Choroid plexus epithelial cell (primary cell): ENCODE measurements at regions not wholly inside any gene's neighbourhood (a gene's known extent, or its start where the extent isn't known, plus 50 kb on each side); places are given as distances from the start of the nearest gene placed in this dataset.

Experiments
- DNase-seq: peaks from one replicate; pipeline ENCODE4 v3.0.0-alpha.2; 2010; ENCODE audit warnings: low read depth
- H3K4me3 ChIP-seq: 2 replicates; pipeline ENCODE4 v1.5.1; 2011; ENCODE audit warnings: low read depth, mild to moderate bottlenecking, control low read depth, low read length, moderate library complexity
- TF ChIP-seq, protein P1 (sequence below): conservative IDR thresholded peaks from 2 replicates; pipeline ENCODE4 v1.5.1; 2011; ENCODE audit warnings: low read depth, mild to moderate bottlenecking, control low read depth, inconsistent platforms, low read length, moderate library complexity

DNA sequence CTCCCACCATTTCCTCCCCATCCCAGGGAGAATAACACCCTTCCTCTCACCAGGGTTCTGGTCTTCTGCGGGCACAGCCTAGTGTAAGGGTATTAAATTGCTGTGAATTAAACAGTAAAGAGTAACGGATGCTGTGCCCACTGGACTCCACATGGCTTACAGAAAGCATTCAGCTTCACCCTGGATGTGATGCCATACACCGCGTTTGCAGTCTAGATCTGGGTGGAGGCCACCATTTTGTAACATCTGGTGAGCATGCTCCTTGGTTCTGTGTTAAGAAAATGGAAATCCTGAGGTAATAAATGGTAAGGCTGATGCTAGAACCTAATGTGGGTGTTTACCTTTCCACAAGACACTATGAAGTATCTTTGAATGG lies 331.8 kb upstream of the B3GAT1 start:
- H3K4me3 ChIP-seq: no peak overlapping the region
- DNase-seq: no peak
- TF ChIP-seq, protein P1, sequence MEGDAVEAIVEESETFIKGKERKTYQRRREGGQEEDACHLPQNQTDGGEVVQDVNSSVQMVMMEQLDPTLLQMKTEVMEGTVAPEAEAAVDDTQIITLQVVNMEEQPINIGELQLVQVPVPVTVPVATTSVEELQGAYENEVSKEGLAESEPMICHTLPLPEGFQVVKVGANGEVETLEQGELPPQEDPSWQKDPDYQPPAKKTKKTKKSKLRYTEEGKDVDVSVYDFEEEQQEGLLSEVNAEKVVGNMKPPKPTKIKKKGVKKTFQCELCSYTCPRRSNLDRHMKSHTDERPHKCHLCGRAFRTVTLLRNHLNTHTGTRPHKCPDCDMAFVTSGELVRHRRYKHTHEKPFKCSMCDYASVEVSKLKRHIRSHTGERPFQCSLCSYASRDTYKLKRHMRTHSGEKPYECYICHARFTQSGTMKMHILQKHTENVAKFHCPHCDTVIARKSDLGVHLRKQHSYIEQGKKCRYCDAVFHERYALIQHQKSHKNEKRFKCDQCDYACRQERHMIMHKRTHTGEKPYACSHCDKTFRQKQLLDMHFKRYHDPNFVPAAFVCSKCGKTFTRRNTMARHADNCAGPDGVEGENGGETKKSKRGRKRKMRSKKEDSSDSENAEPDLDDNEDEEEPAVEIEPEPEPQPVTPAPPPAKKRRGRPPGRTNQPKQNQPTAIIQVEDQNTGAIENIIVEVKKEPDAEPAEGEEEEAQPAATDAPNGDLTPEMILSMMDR: no peak

DNA sequence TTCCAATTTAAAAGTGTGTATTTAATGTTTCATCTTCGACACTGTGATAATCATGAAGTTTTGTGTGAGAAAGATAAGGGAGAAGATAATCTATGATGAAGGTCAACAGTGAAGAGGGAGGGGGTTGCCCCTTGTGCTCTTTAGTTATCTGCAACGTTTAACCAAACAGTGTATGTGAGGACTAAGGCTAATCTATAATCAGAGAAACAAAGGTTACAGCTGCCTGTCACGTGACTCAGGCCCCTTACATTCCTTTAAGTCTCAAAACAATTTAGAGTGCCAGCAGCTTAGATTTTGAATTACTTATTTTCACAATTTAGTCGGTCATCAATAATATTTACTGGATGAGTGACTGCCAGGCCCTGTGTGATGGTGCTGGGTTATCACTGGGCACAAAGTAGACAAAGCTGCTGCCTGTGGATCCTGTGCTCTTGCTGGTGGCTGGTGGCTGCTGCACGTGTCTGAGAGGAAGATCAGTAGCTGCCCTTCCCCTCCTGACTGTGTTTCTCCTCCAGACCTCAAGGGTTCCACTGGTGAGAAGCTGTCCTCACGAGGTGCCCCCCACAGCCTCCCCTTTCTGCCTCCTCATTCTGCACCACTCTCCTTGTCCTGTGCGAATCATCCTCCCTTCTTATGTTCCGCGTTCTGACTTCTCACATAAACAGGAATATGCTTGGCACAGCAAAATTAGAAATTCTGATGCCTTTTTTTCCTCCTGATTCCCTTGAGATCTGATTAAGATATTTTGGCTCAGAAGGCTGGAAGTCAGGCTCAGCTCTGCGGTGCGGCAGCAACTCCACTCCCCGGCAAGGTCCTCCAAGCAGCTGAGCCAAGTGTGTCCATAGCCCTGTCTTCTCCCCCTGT lies 331.1 kb upstream of the B3GAT1 start:
- peak; percentile 8 for DNase-seq
- H3K4me3 ChIP-seq: no peak overlapping the region
- TF ChIP-seq, protein P1: no peak

DNA sequence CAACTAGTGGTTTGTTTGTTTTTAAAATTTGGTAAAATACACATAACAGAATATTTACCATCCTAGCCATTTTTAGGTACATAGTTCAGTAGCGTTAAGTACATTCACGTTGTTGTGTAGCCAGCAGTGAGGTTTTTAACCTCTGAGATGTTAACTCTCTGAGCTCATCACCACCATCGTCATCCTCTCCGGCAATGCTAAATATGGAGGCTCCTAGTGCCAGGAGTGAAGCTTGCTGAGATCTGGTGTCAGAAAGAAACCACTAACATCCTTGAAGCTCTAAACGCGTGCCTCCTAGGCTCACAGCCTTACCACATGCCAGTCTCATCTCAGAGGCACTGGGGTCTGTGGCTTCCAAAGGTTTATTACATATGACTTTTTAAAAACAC lies 330.2 kb upstream of the B3GAT1 start:
- H3K4me3 ChIP-seq: no peak overlapping the region
- TF ChIP-seq, protein P1: no peak

DNA sequence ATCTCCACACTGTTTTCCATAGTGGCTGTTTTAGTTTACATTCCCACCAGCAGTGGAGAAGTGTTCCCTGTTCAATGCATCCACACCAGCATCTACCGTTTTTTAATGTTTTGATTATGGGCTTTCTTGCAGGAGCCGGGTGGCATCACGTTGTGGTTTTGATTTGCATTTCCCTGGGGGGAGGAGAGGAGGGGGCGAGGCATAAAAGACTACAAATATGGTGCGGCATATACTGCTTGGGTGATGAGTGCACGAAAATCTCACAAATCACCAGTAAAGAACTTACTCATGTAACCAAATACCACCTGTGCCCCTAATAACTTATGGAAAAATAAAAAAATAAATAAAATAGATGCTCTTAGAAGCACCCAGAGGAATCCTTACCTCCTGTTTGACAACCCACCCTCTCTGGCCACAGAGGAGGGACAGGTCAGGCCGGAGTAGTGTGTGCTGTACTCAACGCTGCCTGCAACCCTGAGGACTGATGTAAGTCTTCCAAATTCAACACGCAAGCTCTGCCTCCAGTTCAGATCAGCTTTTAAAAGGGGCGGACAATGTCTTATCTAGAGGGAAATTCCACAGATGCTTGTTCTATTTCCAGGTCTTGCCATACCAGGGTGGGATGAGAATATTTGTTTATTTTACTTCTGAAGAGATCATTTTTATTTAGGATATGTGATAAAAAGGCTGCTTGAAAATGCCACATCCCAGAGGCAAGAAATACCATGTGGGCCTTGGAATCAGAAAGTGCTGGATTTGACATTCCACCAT lies 329.6 kb upstream of the B3GAT1 start:
- DNase-seq: peak; percentile 84
- H3K4me3 ChIP-seq: no peak overlapping the region
- TF ChIP-seq, protein P1: no peak

More for the DNA sequence above, 330.2 kb upstream of the B3GAT1 start:
- peak; percentile 81 for DNase-seq

DNA sequence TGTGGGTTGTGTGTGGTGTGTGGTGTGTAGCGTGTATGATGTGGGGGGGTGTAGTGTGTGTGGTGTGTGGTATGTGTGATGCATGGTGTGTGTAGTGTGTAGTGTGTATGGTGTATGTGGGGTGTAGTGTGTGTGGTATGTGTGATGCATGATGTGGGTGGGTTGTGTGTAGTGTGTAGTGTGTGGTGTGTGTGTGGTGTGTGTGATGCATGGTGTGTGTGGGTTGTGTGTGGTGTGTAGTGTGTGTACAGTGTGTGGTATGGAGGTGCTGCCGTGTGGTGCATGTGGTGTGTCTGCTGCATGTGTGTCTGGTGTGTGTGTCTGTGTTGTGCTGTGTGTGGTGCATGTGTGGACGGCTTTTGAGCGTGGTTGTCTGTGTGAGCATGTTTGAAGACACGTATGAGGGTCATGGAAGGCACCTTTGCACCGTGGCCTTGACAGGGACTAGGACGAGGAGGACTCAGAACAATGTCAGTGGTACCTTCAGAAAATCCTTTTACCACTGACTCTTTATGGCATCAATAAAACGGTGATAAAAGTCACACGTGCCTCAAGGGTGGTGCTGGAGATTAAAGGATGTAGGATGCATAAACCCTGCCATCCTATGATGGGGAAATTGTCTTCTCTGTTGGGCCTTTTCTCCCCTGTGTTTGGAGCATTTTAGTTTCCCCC lies 328.7 kb upstream of the B3GAT1 start:
- no peak for DNase-seq

DNA sequence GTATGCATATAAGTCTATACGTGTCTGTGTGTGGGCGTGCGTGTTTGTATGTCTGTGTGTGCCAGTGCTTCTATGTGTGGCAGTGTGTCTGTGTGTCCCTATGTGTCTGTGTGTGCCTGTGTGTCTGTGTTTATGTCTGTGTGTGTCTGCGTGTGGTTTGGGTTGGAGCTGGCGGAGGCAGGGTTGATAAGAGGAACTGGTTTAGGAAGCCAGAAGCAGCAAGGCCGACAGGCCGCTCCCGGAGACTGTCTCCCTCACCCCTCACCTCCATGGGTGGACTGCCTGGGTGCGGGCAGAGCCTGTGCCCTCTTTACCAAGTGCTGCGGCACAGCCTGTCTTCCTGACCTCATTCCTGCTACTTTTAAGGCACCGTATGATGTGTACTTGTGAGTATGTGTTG lies 327.1 kb upstream of the B3GAT1 start:
- TF ChIP-seq, protein P1: no peak
- no peak for DNase-seq
- no peak overlapping the region for H3K4me3 ChIP-seq

More for the DNA sequence above, 328.7 kb upstream of the B3GAT1 start:
- TF ChIP-seq, protein P1: no peak
- no peak overlapping the region for H3K4me3 ChIP-seq
